OCI-LY1 (cell line): ENCODE measurements at regions not wholly inside any gene's neighbourhood (a gene's known extent, or its start where the extent isn't known, plus 50 kb on each side); places are given as distances from the start of the nearest gene placed in this dataset.

Source experiments
- H2AFZ ChIP-seq: fragments of 200-600 bp; sonication (generic), shearing (Covaris generic); 2 replicates; pipeline ENCODE4 v1.6.0; 2014; ENCODE audit warnings: antibody characterized with exemption, mild to moderate bottlenecking, low read length
- H3F3A ChIP-seq: fragments of 200-600 bp; sonication (generic), shearing (Covaris generic); 2 replicates; pipeline ENCODE4 v1.6.0; 2014; ENCODE audit warnings: mild to moderate bottlenecking, antibody characterized with exemption, low read length, moderate library complexity; ENCODE audit not compliant: insufficient read depth
- H3K27ac ChIP-seq: fragments of 200-600 bp; sonication (generic); 2 replicates; pipeline ENCODE4 v1.5.1; 2014; ENCODE audit warnings: low read length, mixed run types, mild to moderate bottlenecking, low read depth; ENCODE audit not compliant: poor library complexity, severe bottlenecking
- H3K27me3 ChIP-seq: fragments of 200-600 bp; sonication (generic); 2 replicates; pipeline ENCODE4 v1.6.0; 2014; ENCODE audit warnings: antibody characterized with exemption, mild to moderate bottlenecking, low read length, moderate library complexity; ENCODE audit not compliant: insufficient read depth
- H3K36me3 ChIP-seq: fragments of 200-600 bp; sonication (generic); 2 replicates; pipeline ENCODE4 v1.6.1; 2014; ENCODE audit warnings: mild to moderate bottlenecking, antibody characterized with exemption, low read length, moderate library complexity, mixed read lengths; ENCODE audit not compliant: insufficient read depth
- H3K4me1 ChIP-seq: fragments of 200-600 bp; sonication (generic); 2 replicates; pipeline ENCODE4 v1.5.1; 2014; ENCODE audit warnings: mild to moderate bottlenecking, low read length, moderate library complexity; ENCODE audit not compliant: insufficient read depth, severe bottlenecking
- H3K4me2 ChIP-seq: fragments of 200-600 bp; sonication (generic), shearing (Covaris generic); 2 replicates; pipeline ENCODE4 v1.6.1; 2014; ENCODE audit warnings: low read length
- H3K4me3 ChIP-seq: fragments of 200-600 bp; sonication (generic); 2 replicates; pipeline ENCODE4 v1.5.1; 2014; ENCODE audit warnings: low read length, low read depth, mild to moderate bottlenecking, mixed read lengths; ENCODE audit not compliant: poor library complexity, severe bottlenecking
- H3K79me2 ChIP-seq: fragments of 200-600 bp; shearing (Covaris generic); 2 replicates; pipeline ENCODE4 v1.6.1; 2016; ENCODE audit warnings: mixed run types, low read length, mixed read lengths; ENCODE audit not compliant: insufficient read depth
- H3K9ac ChIP-seq: fragments of 200-600 bp; sonication (generic), shearing (Covaris generic); 2 replicates; pipeline ENCODE4 v1.6.1; 2014; ENCODE audit warnings: mild to moderate bottlenecking, low read length, mixed read lengths
- H3K9me2 ChIP-seq: fragments of 200-600 bp; sonication (generic), shearing (Covaris generic); 2 replicates; pipeline ENCODE4 v1.6.1; 2014; ENCODE audit warnings: low read depth, mild to moderate bottlenecking, low read length, mixed read lengths
- H3K9me3 ChIP-seq: fragments of 200-600 bp; shearing (Covaris generic); 2 replicates; pipeline ENCODE4 v1.6.1; 2014; ENCODE audit warnings: low read length, mixed read lengths
- H4K20me1 ChIP-seq: fragments of 200-600 bp; sonication (generic), shearing (Covaris generic); 2 replicates; pipeline ENCODE4 v1.6.0; 2016; ENCODE audit warnings: mild to moderate bottlenecking, low read length; ENCODE audit not compliant: insufficient read depth
- EZH2 ChIP-seq: fragments of 200-600 bp; sonication (generic), shearing (Covaris generic); IDR thresholded peaks from 2 replicates; pipeline ENCODE4 v1.8.0; 2017; ENCODE audit warnings: borderline replicate concordance, mixed run types, mild to moderate bottlenecking, antibody characterized with exemption, low read length, moderate library complexity, mixed read lengths
- TF ChIP-seq, protein P1 (sequence below): fragments of 200-600 bp; sonication (generic), shearing (Covaris generic); IDR thresholded peaks from 2 replicates; pipeline ENCODE4 v1.5.1; 2017; ENCODE audit warnings: mild to moderate bottlenecking, antibody characterized with exemption, low read length, moderate library complexity, mixed read lengths

DNA sequence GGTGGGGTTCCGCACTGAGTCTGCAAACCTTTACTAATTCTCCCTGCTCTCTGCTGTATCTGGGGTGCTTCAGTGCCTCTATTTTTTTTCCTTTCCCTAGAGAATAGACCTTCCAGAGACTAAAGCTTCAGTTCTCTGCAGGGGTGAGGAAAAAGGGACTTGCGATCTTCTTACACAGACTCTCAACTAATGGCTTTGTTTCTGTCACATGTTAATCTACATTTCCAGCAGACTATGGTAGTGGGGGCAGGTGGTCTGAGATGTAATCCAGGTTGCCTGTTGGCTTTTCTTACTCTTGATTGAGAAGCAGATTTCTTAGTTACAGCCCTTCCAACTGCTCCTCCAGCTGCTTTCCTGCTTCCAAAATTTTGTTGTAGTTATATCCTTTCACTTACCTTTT, 229.0 kb upstream of the NLRP1 start:
- no peak overlapping the region for H3K4me3 ChIP-seq

DNA sequence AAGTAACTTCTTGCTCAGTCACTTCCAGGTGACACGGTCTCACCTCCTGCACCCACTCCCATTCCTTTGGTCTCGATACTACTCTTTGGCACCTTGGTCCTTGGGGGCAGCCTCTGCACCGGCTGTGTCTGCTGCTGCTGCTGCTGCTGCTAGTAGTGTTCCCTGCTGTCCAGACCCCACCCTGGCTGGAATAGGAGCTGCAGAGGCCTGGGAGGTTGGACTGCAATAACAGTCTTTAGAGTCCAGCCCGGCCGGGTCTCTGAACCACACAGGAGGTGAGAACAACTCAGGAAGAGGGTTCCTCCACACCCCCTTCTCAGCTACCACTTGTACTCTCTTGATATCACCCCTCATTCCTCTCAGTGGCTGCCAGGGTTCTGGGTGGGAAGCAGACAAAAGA, 231.1 kb upstream of the NLRP1 start:
- no peaks in the 10 kb centered on the region for H3K9me2 ChIP-seq
- H3K27ac ChIP-seq, result no peak overlapping the region
- H4K20me1 ChIP-seq, result no peaks in the 10 kb centered on the region
- no peaks in the 10 kb centered on the region for H3F3A ChIP-seq
- H3K9me3 ChIP-seq, result no peaks in the 10 kb centered on the region
- H3K4me1 ChIP-seq, result no peaks in the 10 kb centered on the region
- no peak overlapping the region for H3K9ac ChIP-seq
- H2AFZ ChIP-seq, result no peak overlapping the region
- no peak overlapping the region for H3K4me3 ChIP-seq
- TF ChIP-seq, protein P1, sequence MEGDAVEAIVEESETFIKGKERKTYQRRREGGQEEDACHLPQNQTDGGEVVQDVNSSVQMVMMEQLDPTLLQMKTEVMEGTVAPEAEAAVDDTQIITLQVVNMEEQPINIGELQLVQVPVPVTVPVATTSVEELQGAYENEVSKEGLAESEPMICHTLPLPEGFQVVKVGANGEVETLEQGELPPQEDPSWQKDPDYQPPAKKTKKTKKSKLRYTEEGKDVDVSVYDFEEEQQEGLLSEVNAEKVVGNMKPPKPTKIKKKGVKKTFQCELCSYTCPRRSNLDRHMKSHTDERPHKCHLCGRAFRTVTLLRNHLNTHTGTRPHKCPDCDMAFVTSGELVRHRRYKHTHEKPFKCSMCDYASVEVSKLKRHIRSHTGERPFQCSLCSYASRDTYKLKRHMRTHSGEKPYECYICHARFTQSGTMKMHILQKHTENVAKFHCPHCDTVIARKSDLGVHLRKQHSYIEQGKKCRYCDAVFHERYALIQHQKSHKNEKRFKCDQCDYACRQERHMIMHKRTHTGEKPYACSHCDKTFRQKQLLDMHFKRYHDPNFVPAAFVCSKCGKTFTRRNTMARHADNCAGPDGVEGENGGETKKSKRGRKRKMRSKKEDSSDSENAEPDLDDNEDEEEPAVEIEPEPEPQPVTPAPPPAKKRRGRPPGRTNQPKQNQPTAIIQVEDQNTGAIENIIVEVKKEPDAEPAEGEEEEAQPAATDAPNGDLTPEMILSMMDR, result no peak
- no peak for TF ChIP-seq EZH2
- H3K27me3 ChIP-seq, result no peaks in the 10 kb centered on the region
- H3K36me3 ChIP-seq, result no peaks in the 10 kb centered on the region
- H3K79me2 ChIP-seq, result no peaks in the 10 kb centered on the region
- H3K4me2 ChIP-seq, result no peak overlapping the region

More for the DNA sequence above, 229.0 kb upstream of the NLRP1 start:
- no peak for TF ChIP-seq EZH2
- TF ChIP-seq, protein P1, result no peak
- no peak overlapping the region for H3K4me2 ChIP-seq
- no peaks in the 10 kb centered on the region for H3K79me2 ChIP-seq
- H3K9me2 ChIP-seq, result no peaks in the 10 kb centered on the region
- no peaks in the 10 kb centered on the region for H4K20me1 ChIP-seq
- H3K27ac ChIP-seq, result no peak overlapping the region
- no peaks in the 10 kb centered on the region for H3K27me3 ChIP-seq
- peaks cover 8% of the 10 kb centered on the region; the same call in 1 of the 2 replicates for H3K9me3 ChIP-seq
- no peaks in the 10 kb centered on the region for H3K4me1 ChIP-seq
- H2AFZ ChIP-seq, result no peak overlapping the region
- H3K36me3 ChIP-seq, result no peaks in the 10 kb centered on the region
- H3K9ac ChIP-seq, result no peak overlapping the region
- H3F3A ChIP-seq, result no peaks in the 10 kb centered on the region

DNA sequence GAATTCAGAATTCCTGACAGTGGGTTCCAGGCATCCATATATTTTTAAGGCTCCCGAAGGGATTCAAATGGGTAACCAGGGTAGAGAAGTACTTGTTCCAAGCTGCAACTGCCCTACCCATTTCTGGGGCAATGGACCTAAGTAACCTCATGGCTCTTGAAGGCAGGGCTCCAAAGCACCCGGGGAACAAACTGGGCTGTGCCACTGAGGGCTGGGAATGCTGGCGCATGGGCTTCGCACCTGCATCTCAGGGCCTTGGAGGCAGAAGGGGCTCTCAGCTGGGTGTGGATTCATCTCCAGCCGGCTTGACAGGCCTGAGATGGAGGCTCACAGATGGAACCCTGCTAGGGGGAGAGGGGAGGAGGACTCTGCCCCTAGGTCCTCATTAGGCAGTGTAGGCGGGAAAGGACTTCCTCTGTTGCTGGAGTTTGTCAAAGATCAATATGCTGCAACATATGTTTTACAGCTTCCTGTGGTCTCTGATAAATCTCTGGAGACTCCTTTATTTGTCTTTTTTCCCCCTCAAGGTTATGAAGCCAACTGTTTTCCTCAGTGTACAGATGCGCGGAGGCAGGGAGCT, 232.3 kb upstream of the NLRP1 start:
- no peak for TF ChIP-seq EZH2
- TF ChIP-seq, protein P1, result no peak
- Histone ChIP-seq H3K4me3 (no peak overlapping the region), H3K27ac (no peak overlapping the region), H3K36me3 (no peaks in the 10 kb centered on the region), H4K20me1 (no peaks in the 10 kb centered on the region), H3K79me2 (no peaks in the 10 kb centered on the region), H3K4me1 (no peaks in the 10 kb centered on the region), H3K9ac (no peak overlapping the region), H3K4me2 (no peak overlapping the region), H3F3A (no peaks in the 10 kb centered on the region), H3K27me3 (no peaks in the 10 kb centered on the region), H3K9me2 (no peaks in the 10 kb centered on the region), H2AFZ (no peak overlapping the region), H3K9me3 (no peaks in the 10 kb centered on the region)
